Endothelial cell of umbilical vein (primary cell): ENCODE measurements at regions not wholly inside any gene's neighbourhood (a gene's known extent, or its start where the extent isn't known, plus 50 kb on each side); places are given as distances from the start of the nearest gene placed in this dataset.

Experiments
- BruUV-seq: library from RNA; stranded (reverse); fragments of 400-500 nt; replicated peaks from 2 replicates; lab custom pipeline; 2021; lab: Mats Ljungman, UMichigan
- CTCF ChIA-PET: fragments of 300-600, 350-600 bp; sonication (Branson Sonifier 250); formaldehyde crosslinking; loops from one replicate; lab custom pipeline; 2021; ENCODE audit warnings: antibody characterized with exemption, inconsistent platforms; lab: Charles Lee
- POLR2A ChIA-PET: fragments of 300-600, 350-600 bp; sonication (Branson Sonifier 250); formaldehyde crosslinking; loops from one replicate; lab custom pipeline; 2021; ENCODE audit warnings: antibody characterized with exemption, inconsistent platforms; lab: Charles Lee
- DNase-seq: peaks from one replicate; pipeline ENCODE4 v3.0.0-alpha.2; 2011; ENCODE audit warnings: low read depth, low spot score
- FAIRE-seq: peaks from 2 replicates; lab custom pipeline; 2011; peaks lifted over from hg19 to GRCh38; lab: Jason Lieb, UNC
- H2AFZ ChIP-seq: 2 replicates; pipeline ENCODE4 v1.6.0; 2012; ENCODE audit warnings: low read depth, low read length, control low read depth, inconsistent platforms
- H3K27ac ChIP-seq: 2 replicates; pipeline ENCODE4 v1.5.1; 2011; ENCODE audit warnings: low read depth, mild to moderate bottlenecking, control low read depth, low read length, moderate library complexity; ENCODE audit not compliant: insufficient read depth
- H3K27me3 ChIP-seq, 2 experiments: 2 replicates each; pipeline versions ENCODE4 v1.6.0 to v1.6.1; 2011; ENCODE audit warnings: low read length in 2 of 2, mixed read lengths in 1 of 2; ENCODE audit not compliant: control insufficient read depth in 2 of 2, insufficient read depth in 2 of 2
- H3K36me3 ChIP-seq, 2 experiments: 2 replicates in 1 of 2; 3 replicates in 1 of 2; pipeline ENCODE4 v1.5.1; 2011; ENCODE audit warnings: low read length in 2 of 2, mild to moderate bottlenecking in 1 of 2, moderate library complexity in 1 of 2; ENCODE audit not compliant: control insufficient read depth in 2 of 2, insufficient read depth in 2 of 2; ENCODE audit errors: extremely low read depth in 1 of 2
- H3K4me1 ChIP-seq: 3 replicates; pipeline ENCODE4 v1.5.1; 2011; ENCODE audit warnings: mild to moderate bottlenecking, low read length; ENCODE audit not compliant: control insufficient read depth, insufficient read depth; ENCODE audit errors: extremely low read depth
- H3K4me2 ChIP-seq: 2 replicates; pipeline ENCODE4 v1.6.1; 2011; ENCODE audit warnings: low read length, control low read depth, mixed read lengths; ENCODE audit not compliant: insufficient read depth
- H3K4me3 ChIP-seq, 3 experiments: fragments of 200-600 bp in 1 of 3; sonication (generic), shearing (Covaris generic) in 1 of 3; replicated peaks in 1 of 3; 2 replicates each; pipeline ENCODE4 v1.5.1; 2011 to 2016; ENCODE audit warnings: control low read depth in 3 of 3, low read length in 3 of 3, mild to moderate bottlenecking in 2 of 3, inconsistent platforms in 1 of 3, low read depth in 1 of 3, moderate library complexity in 1 of 3; ENCODE audit not compliant: insufficient read depth in 1 of 3
- H3K79me2 ChIP-seq: 2 replicates; pipeline ENCODE4 v1.6.0; 2012; ENCODE audit warnings: low read length, inconsistent platforms; ENCODE audit not compliant: control insufficient read depth, insufficient read depth
- H3K9ac ChIP-seq: replicated peaks from 2 replicates; pipeline ENCODE3; 2011; ENCODE audit warnings: low read length, control low read depth; ENCODE audit not compliant: insufficient read depth; ENCODE audit errors: extremely low read depth
- H3K9me1 ChIP-seq: replicated peaks from 3 replicates; pipeline ENCODE4 v1.6.0; 2011; ENCODE audit warnings: mild to moderate bottlenecking, low read length; ENCODE audit not compliant: control insufficient read depth, insufficient read depth; ENCODE audit errors: extremely low read depth
- H3K9me3 ChIP-seq: replicated peaks from 2 replicates; pipeline ENCODE4 v1.5.1; 2012; ENCODE audit warnings: low read length, inconsistent platforms; ENCODE audit not compliant: control insufficient read depth, insufficient read depth
- H4K20me1 ChIP-seq: replicated peaks from 2 replicates; pipeline ENCODE3; 2011; ENCODE audit warnings: mild to moderate bottlenecking, low read length; ENCODE audit not compliant: control insufficient read depth, insufficient read depth; ENCODE audit errors: extremely low read depth
- JUN ChIP-seq: IDR thresholded peaks from 2 replicates; pipeline ENCODE4 v1.6.1; 2011; ENCODE audit warnings: borderline replicate concordance, low read depth; ENCODE audit not compliant: insufficient read length, insufficient read depth
- MYC ChIP-seq: IDR thresholded peaks from one replicate; pipeline ENCODE4 v1.6.1; 2011; ENCODE audit warnings: mild to moderate bottlenecking, low read depth, low read length
- dilution Hi-C: fragments of 300-500 bp; cut with MboI; formaldehyde crosslinking; loops from one replicate; pipeline ENCODE4 v1.15.0; 2019; ENCODE audit warnings: low sequenced_read_pairs; ENCODE audit not compliant: extremely low pct_ligation_motif_present
- intact Hi-C: fragments of 100-400 bp; cut with micrococcal nuclease; formaldehyde crosslinking; loops from one replicate; pipeline ENCODE4 v1.10.0; 2022
- TF ChIP-seq, protein P1 (sequence below): IDR thresholded peaks from 2 replicates; pipeline ENCODE4 v1.6.1; 2011; ENCODE audit not compliant: insufficient read depth, insufficient read length

DNA sequence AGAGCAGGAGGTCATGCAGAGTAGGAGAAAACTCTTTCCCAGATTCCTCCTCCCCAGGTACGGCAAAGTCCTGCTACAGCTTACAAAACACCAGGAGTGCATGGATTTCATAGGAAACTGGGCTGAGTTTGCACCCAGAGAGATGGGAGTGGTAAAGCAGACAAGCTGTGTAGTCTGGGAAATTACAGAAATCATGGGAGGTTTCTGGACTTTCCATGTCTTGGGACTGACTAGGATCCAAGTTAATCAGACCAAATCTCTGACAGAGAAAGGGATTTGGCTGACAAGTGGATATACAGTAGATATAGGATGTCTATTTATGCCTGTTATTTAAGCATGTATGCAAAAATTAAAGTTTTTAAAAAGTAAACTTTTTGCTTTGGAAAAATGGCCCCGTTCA is 205.4 kb upstream of the ACVR2A start:
- Histone ChIP-seq H3K9me1 (no peaks in the 10 kb centered on the region), H3K27ac (no peak overlapping the region), H4K20me1 (no peaks in the 10 kb centered on the region), H3K27me3 (no peaks in the 10 kb centered on the region), H3K4me1 (no peaks in the 10 kb centered on the region), H3K4me3 (no peak overlapping the region), H2AFZ (no peak overlapping the region), H3K4me2 (no peak overlapping the region), H3K9me3 (no peaks in the 10 kb centered on the region), H3K9ac (no peak overlapping the region), H3K79me2 (no peaks in the 10 kb centered on the region), H3K36me3 (no peaks in the 10 kb centered on the region)
- no peak for FAIRE-seq
- DNase-seq, result no peak
- intact Hi-C loops (no loop called here), dilution Hi-C loops (no loop called here)
- no TSS peak for BruUV-seq
- CTCF ChIA-PET, result no interaction called here
- POLR2A ChIA-PET, result no interaction called here
- TF ChIP-seq MYC (no peak), JUN (no peak)

- H3K9me1 ChIP-seq, result no peaks in the 10 kb centered on the region
- DNase-seq (no peak), FAIRE-seq (no peak)
- no peaks in the 10 kb centered on the region for H3K36me3 ChIP-seq
- no peaks in the 10 kb centered on the region for H3K4me1 ChIP-seq
- TF ChIP-seq JUN, result no peak
- TF ChIP-seq, protein P1, sequence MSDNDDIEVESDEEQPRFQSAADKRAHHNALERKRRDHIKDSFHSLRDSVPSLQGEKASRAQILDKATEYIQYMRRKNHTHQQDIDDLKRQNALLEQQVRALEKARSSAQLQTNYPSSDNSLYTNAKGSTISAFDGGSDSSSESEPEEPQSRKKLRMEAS, result no peak
- dilution Hi-C loops, result no loop called here
- H3K27ac ChIP-seq, result no peak overlapping the region
- no peak overlapping the region for H3K9ac ChIP-seq
- intact Hi-C loops, result no loop called here
- POLR2A ChIA-PET, result no interaction called here
- H4K20me1 ChIP-seq, result no peaks in the 10 kb centered on the region
- H2AFZ ChIP-seq, result no peak overlapping the region
- no peak overlapping the region for H3K4me2 ChIP-seq
- H3K4me3 ChIP-seq, result no peak overlapping the region
- H3K79me2 ChIP-seq, result no peaks in the 10 kb centered on the region
- no peaks in the 10 kb centered on the region for H3K27me3 ChIP-seq
- CTCF ChIA-PET, result no interaction called here
- H3K9me3 ChIP-seq, result no peaks in the 10 kb centered on the region
- BruUV-seq, result no TSS peak
These were observed 207.9 kb upstream of the ACVR2A start for GRCh38 chr2:147636886-147637285.
